ENCODE measurements at regions not wholly inside any gene's neighbourhood (a gene's known extent, or its start where the extent isn't known, plus 50 kb on each side); places are given as distances from the start of the nearest gene placed in this dataset.
A peak's percentile ranks its signal among the peaks of the same experiment; 100 is the strongest.

GRCh38 chr1:81430955-81431623, 369.6 kb upstream of the ADGRL2 start:
- 18 to 31% methylated on average over 2 of the region's 6 CpGs for WGBS, 2 experiments (ENCODE audit: insufficient coverage in 2 of 2)
- Histone ChIP-seq H3K9me3 (ENCODE audit: control insufficient read depth, low read length) (no peaks in the 10 kb centered on the region), H3K27ac (ENCODE audit: low read depth, low read length, severe bottlenecking) (peak overlapping the region; percentile 80), H3K36me3 (ENCODE audit: control insufficient read depth, insufficient read depth, low read length) (no peaks in the 10 kb centered on the region), H3K4me3 (ENCODE audit: extremely low read depth, insufficient read depth, low read length, poor library complexity, severe bottlenecking) (no peak overlapping the region), H3K4me1 (ENCODE audit: control insufficient read depth, insufficient read depth, low read length, poor library complexity, severe bottlenecking) (peaks cover 47% of the 10 kb centered on the region)

GRCh38 chr1:81430236-81430938, 370.3 kb upstream of the ADGRL2 start:
- Histone ChIP-seq H3K4me1 (ENCODE audit: control insufficient read depth, insufficient read depth, low read length, poor library complexity, severe bottlenecking) (peaks cover 47% of the 10 kb centered on the region), H3K36me3 (ENCODE audit: control insufficient read depth, insufficient read depth, low read length) (no peaks in the 10 kb centered on the region), H3K9me3 (ENCODE audit: control insufficient read depth, low read length) (no peaks in the 10 kb centered on the region), H3K27ac (ENCODE audit: low read depth, low read length, severe bottlenecking) (peak overlapping the region; percentile 80), H3K4me3 (ENCODE audit: extremely low read depth, insufficient read depth, low read length, poor library complexity, severe bottlenecking) (no peak overlapping the region)
- no CpG with 5 or more reads among the region's 1 CpG for WGBS, 2 experiments (ENCODE audit: insufficient coverage in 2 of 2)

GRCh38 chr1:81428998-81429397, 371.7 kb upstream of the ADGRL2 start:
- H3K4me1 ChIP-seq (ENCODE audit: control insufficient read depth, insufficient read depth, low read length, poor library complexity, severe bottlenecking) = peaks cover 54% of the 10 kb centered on the region
- no peak overlapping the region for H3K4me3 ChIP-seq (ENCODE audit: extremely low read depth, insufficient read depth, low read length, poor library complexity, severe bottlenecking)
- H3K36me3 ChIP-seq (ENCODE audit: control insufficient read depth, insufficient read depth, low read length) = no peaks in the 10 kb centered on the region
- H3K9me3 ChIP-seq (ENCODE audit: control insufficient read depth, low read length) = no peaks in the 10 kb centered on the region
- no CpG with 5 or more reads among the region's 1 CpG for WGBS, 2 experiments (ENCODE audit: insufficient coverage in 2 of 2)
- no peak overlapping the region for H3K27ac ChIP-seq (ENCODE audit: low read depth, low read length, severe bottlenecking)

- Histone ChIP-seq H3K9me3 (ENCODE audit: control insufficient read depth, low read length) (no peaks in the 10 kb centered on the region), H3K27ac (ENCODE audit: low read depth, low read length, severe bottlenecking) (peak overlapping the region; percentile 91)
- WGBS, 2 experiments (ENCODE audit: insufficient coverage in 2 of 2) = 92% methylated on average over 2 of the region's 2 CpGs; no CpG with 5 or more reads in 1 of the 2 experiments
Observed at GRCh38 chr1:81424816-81425215, 375.9 kb upstream of the ADGRL2 start.

GRCh38 chr1:81424061-81424460, 376.7 kb upstream of the ADGRL2 start:
- Histone ChIP-seq H3K4me3 (ENCODE audit: extremely low read depth, insufficient read depth, low read length, poor library complexity, severe bottlenecking) (no peak overlapping the region), H3K27ac (ENCODE audit: low read depth, low read length, severe bottlenecking) (peak overlapping the region; percentile 91)
- 41 to 46% methylated on average over 2 to 4 of the region's 5 CpGs for WGBS, 2 experiments (ENCODE audit: insufficient coverage in 2 of 2)

More at GRCh38 chr1:81424816-81425215, 375.9 kb upstream of the ADGRL2 start:
- Histone ChIP-seq H3K4me3 (ENCODE audit: extremely low read depth, insufficient read depth, low read length, poor library complexity, severe bottlenecking) (no peak overlapping the region), H3K4me1 (ENCODE audit: control insufficient read depth, insufficient read depth, low read length, poor library complexity, severe bottlenecking) (peaks cover 21% of the 10 kb centered on the region), H3K36me3 (ENCODE audit: control insufficient read depth, insufficient read depth, low read length) (no peaks in the 10 kb centered on the region)

GRCh38 chr1:81420760-81421159, 380.0 kb upstream of the ADGRL2 start:
- Histone ChIP-seq H3K4me1 (ENCODE audit: control insufficient read depth, insufficient read depth, low read length, poor library complexity, severe bottlenecking) (peaks cover 7% of the 10 kb centered on the region), H3K36me3 (ENCODE audit: control insufficient read depth, insufficient read depth, low read length) (no peaks in the 10 kb centered on the region), H3K27ac (ENCODE audit: low read depth, low read length, severe bottlenecking) (no peak overlapping the region), H3K9me3 (ENCODE audit: control insufficient read depth, low read length) (no peaks in the 10 kb centered on the region), H3K4me3 (ENCODE audit: extremely low read depth, insufficient read depth, low read length, poor library complexity, severe bottlenecking) (no peak overlapping the region)
- WGBS, 2 experiments (ENCODE audit: insufficient coverage in 2 of 2) = no CpG with 5 or more reads among the region's 2 CpGs

More at GRCh38 chr1:81424061-81424460, 376.7 kb upstream of the ADGRL2 start:
- H3K36me3 ChIP-seq (ENCODE audit: control insufficient read depth, insufficient read depth, low read length) = no peaks in the 10 kb centered on the region
- peaks cover 17% of the 10 kb centered on the region for H3K4me1 ChIP-seq (ENCODE audit: control insufficient read depth, insufficient read depth, low read length, poor library complexity, severe bottlenecking)
- H3K9me3 ChIP-seq (ENCODE audit: control insufficient read depth, low read length) = no peaks in the 10 kb centered on the region

- H3K4me1 ChIP-seq (ENCODE audit: control insufficient read depth, insufficient read depth, low read length, poor library complexity, severe bottlenecking) = no peaks in the 10 kb centered on the region
Observed at GRCh38 chr1:81414488-81415015, 386.2 kb upstream of the ADGRL2 start.

GRCh38 chr1:81412954-81413353, 387.8 kb upstream of the ADGRL2 start:
- Histone ChIP-seq H3K27ac (ENCODE audit: low read depth, low read length, severe bottlenecking) (no peak overlapping the region), H3K36me3 (ENCODE audit: control insufficient read depth, insufficient read depth, low read length) (no peaks in the 10 kb centered on the region), H3K9me3 (ENCODE audit: control insufficient read depth, low read length) (no peaks in the 10 kb centered on the region), H3K4me3 (ENCODE audit: extremely low read depth, insufficient read depth, low read length, poor library complexity, severe bottlenecking) (no peak overlapping the region), H3K4me1 (ENCODE audit: control insufficient read depth, insufficient read depth, low read length, poor library complexity, severe bottlenecking) (no peaks in the 10 kb centered on the region)
- WGBS, 2 experiments (ENCODE audit: insufficient coverage in 2 of 2) = 18 to 22% methylated on average over 2 to 4 of the region's 4 CpGs

More at GRCh38 chr1:81414488-81415015, 386.2 kb upstream of the ADGRL2 start:
- WGBS, 2 experiments (ENCODE audit: insufficient coverage in 2 of 2) = 19 to 24% methylated on average over 4 to 9 of the region's 10 CpGs
- H3K4me3 ChIP-seq (ENCODE audit: extremely low read depth, insufficient read depth, low read length, poor library complexity, severe bottlenecking) = no peak overlapping the region
- no peaks in the 10 kb centered on the region for H3K36me3 ChIP-seq (ENCODE audit: control insufficient read depth, insufficient read depth, low read length)
- H3K27ac ChIP-seq (ENCODE audit: low read depth, low read length, severe bottlenecking) = no peak overlapping the region
- H3K9me3 ChIP-seq (ENCODE audit: control insufficient read depth, low read length) = no peaks in the 10 kb centered on the region

GRCh38 chr1:81410941-81411340, 389.8 kb upstream of the ADGRL2 start:
- no peak overlapping the region for H3K4me3 ChIP-seq (ENCODE audit: extremely low read depth, insufficient read depth, low read length, poor library complexity, severe bottlenecking)

GRCh38 chr1:81410351-81410750, 390.4 kb upstream of the ADGRL2 start:
- H3K4me1 ChIP-seq (ENCODE audit: control insufficient read depth, insufficient read depth, low read length, poor library complexity, severe bottlenecking) = no peaks in the 10 kb centered on the region
- 20% methylated on average over 1 of the region's 1 CpG; no CpG with 5 or more reads in 1 of the 2 experiments for WGBS, 2 experiments (ENCODE audit: insufficient coverage in 2 of 2)
- no peak overlapping the region for H3K27ac ChIP-seq (ENCODE audit: low read depth, low read length, severe bottlenecking)
- no peaks in the 10 kb centered on the region for H3K36me3 ChIP-seq (ENCODE audit: control insufficient read depth, insufficient read depth, low read length)
- H3K9me3 ChIP-seq (ENCODE audit: control insufficient read depth, low read length) = no peaks in the 10 kb centered on the region
- H3K4me3 ChIP-seq (ENCODE audit: extremely low read depth, insufficient read depth, low read length, poor library complexity, severe bottlenecking) = no peak overlapping the region

More at GRCh38 chr1:81410941-81411340, 389.8 kb upstream of the ADGRL2 start:
- H3K36me3 ChIP-seq (ENCODE audit: control insufficient read depth, insufficient read depth, low read length) = no peaks in the 10 kb centered on the region
- H3K27ac ChIP-seq (ENCODE audit: low read depth, low read length, severe bottlenecking) = no peak overlapping the region
- no peaks in the 10 kb centered on the region for H3K9me3 ChIP-seq (ENCODE audit: control insufficient read depth, low read length)
- WGBS, 2 experiments (ENCODE audit: insufficient coverage in 2 of 2) = no CpG with 5 or more reads among the region's 3 CpGs
- no peaks in the 10 kb centered on the region for H3K4me1 ChIP-seq (ENCODE audit: control insufficient read depth, insufficient read depth, low read length, poor library complexity, severe bottlenecking)
